K562 (cell line): ENCODE measurements at regions not wholly inside any gene's neighbourhood (a gene's known extent, or its start where the extent isn't known, plus 50 kb on each side); places are given as distances from the start of the nearest gene placed in this dataset.

Source experiments
- ATF3 ChIP-seq, 2 experiments: fragments of 450-650 bp in 1 of 2; sonication (generic) in 1 of 2; formaldehyde crosslinking in 1 of 2; IDR thresholded peaks in 1 of 2; conservative IDR thresholded peaks in 1 of 2; 2 replicates each; pipeline versions ENCODE4 v1.6.1 to v1.8.1; 2016 to 2023; ENCODE audit warnings: mild to moderate bottlenecking in 2 of 2, moderate library complexity in 2 of 2, inconsistent platforms in 1 of 2, missing genetic modification reagents in 1 of 2
- CTCF ChIP-seq, 3 experiments: IDR thresholded peaks in 2 of 3; conservative IDR thresholded peaks in 1 of 3; 2 replicates each; pipeline ENCODE4 v1.5.1; 2011 to 2012; ENCODE audit warnings: low read length in 3 of 3, mild to moderate bottlenecking in 3 of 3, control low read depth in 2 of 3, improper control_type of control experiment in 1 of 3, inconsistent platforms in 1 of 3, low read depth in 1 of 3, mixed read lengths in 1 of 3, moderate library complexity in 1 of 3; ENCODE audit not compliant: insufficient read depth in 2 of 3
- HDAC3 ChIP-seq: fragments of 450-650 bp; IDR thresholded peaks from 2 replicates; pipeline ENCODE4 v1.6.1; 2018; ENCODE audit warnings: borderline replicate concordance, mild to moderate bottlenecking, moderate library complexity; ENCODE audit not compliant: partially characterized antibody
- ZNF224 ChIP-seq: sonication (generic); formaldehyde crosslinking; IDR thresholded peaks from 2 replicates; pipeline ENCODE4 v1.8.0; 2022; ENCODE audit warnings: mild to moderate bottlenecking, missing genetic modification reagents

GRCh38 chr2:21599417-21599816, 475.6 kb downstream of the TDRD15 start:
- TF ChIP-seq HDAC3 (no peak), CTCF (IDR thresholded peaks at IDR 0.05 in 2 of 3, conservative IDR thresholded peaks at IDR 0.05 in 1 of 3; ENCODE audit: insufficient read depth in 2 of 3, low read depth in 1 of 3, low read length in 3 of 3) (no peak), ATF3 (IDR thresholded peaks at IDR 0.05) (no peak), ATF3 (CRISPR knock-in tag; conservative IDR thresholded peaks at IDR 0.05) (no peak), ZNF224 (CRISPR knock-in tag) (no peak)
